SK-N-SH (cell line): ENCODE measurements at regions not wholly inside any gene's neighbourhood (a gene's known extent, or its start where the extent isn't known, plus 50 kb on each side); places are given as distances from the start of the nearest gene placed in this dataset.

Experiments used
- CTCF ChIA-PET: fragments of 300-600, 350-600 bp; formaldehyde crosslinking; extraction: SDS; loops from one replicate; lab custom pipeline; 2021; lab: Yijun Ruan, JAX
- POLR2A ChIA-PET: fragments of 350-600 bp; sonication (Branson Sonifier 250); formaldehyde crosslinking; extraction: SDS; loops from one replicate; lab custom pipeline; 2020; ENCODE audit warnings: antibody characterized with exemption, inconsistent platforms; lab: Yijun Ruan, JAX
- DNase-seq: peaks from one replicate; pipeline ENCODE4 v3.0.0; 2012
- H2AFZ ChIP-seq: fragments of 200-600 bp; sonication (generic); 2 replicates; pipeline ENCODE4 v1.8.1; 2016; ENCODE audit warnings: antibody characterized with exemption, mild to moderate bottlenecking, low read depth
- H3F3A ChIP-seq: fragments of 200-600 bp; sonication (generic); replicated peaks from 2 replicates; pipeline ENCODE3; 2016; ENCODE audit warnings: antibody characterized with exemption, mild to moderate bottlenecking; ENCODE audit not compliant: insufficient read depth
- H3K27ac ChIP-seq, 2 experiments: fragments of 200-500 bp in 1 of 2; fragments of 200-600 bp in 1 of 2; sonication (Bioruptor generic) in 1 of 2; sonication (generic), shearing (Covaris generic) in 1 of 2; 2 replicates each; pipeline versions ENCODE4 v1.5.1 to v1.6.1; 2014 to 2016; ENCODE audit warnings: low read depth in 2 of 2, inconsistent platforms in 1 of 2, low read length in 1 of 2, mild to moderate bottlenecking in 1 of 2, mixed read lengths in 1 of 2
- H3K27me3 ChIP-seq: fragments of 200-600 bp; sonication (generic), shearing (Covaris generic); 2 replicates; pipeline ENCODE4 v1.6.1; 2016; ENCODE audit warnings: mixed run types; ENCODE audit not compliant: insufficient read depth
- H3K36me3 ChIP-seq, 2 experiments: fragments of 200-500 bp in 1 of 2; fragments of 200-600 bp in 1 of 2; sonication (Bioruptor generic) in 1 of 2; sonication (generic) in 1 of 2; replicated peaks in 1 of 2; 2 replicates each; pipeline versions ENCODE3 to v1.5.1; 2014 to 2016; ENCODE audit warnings: low read length in 1 of 2, mild to moderate bottlenecking in 1 of 2; ENCODE audit not compliant: insufficient read depth in 2 of 2, control insufficient read depth in 1 of 2
- H3K4me1 ChIP-seq, 2 experiments: fragments of 200-500 bp in 1 of 2; fragments of 200-600 bp in 1 of 2; sonication (Bioruptor generic) in 1 of 2; sonication (generic), shearing (Covaris generic) in 1 of 2; 2 replicates each; pipeline versions ENCODE4 v1.5.1 to v1.6.1; 2014 to 2016; ENCODE audit warnings: low read depth in 1 of 2, low read length in 1 of 2, mixed run types in 1 of 2; ENCODE audit not compliant: insufficient read depth in 2 of 2, control insufficient read depth in 1 of 2
- H3K4me2 ChIP-seq: fragments of 200-600 bp; sonication (generic), shearing (Covaris generic); 2 replicates; pipeline ENCODE4 v1.6.1; 2017; ENCODE audit warnings: mixed run types
- H3K4me3 ChIP-seq, 2 experiments: fragments of 200-500 bp in 1 of 2; fragments of 200-600 bp in 1 of 2; sonication (Bioruptor generic) in 1 of 2; sonication (generic), shearing (Covaris generic) in 1 of 2; 2 replicates each; pipeline versions ENCODE4 v1.5.1 to v1.8.1; 2014 to 2016; ENCODE audit warnings: low read depth in 2 of 2, inconsistent platforms in 1 of 2, low read length in 1 of 2, mild to moderate bottlenecking in 1 of 2, mixed read lengths in 1 of 2, moderate library complexity in 1 of 2
- H3K79me2 ChIP-seq: fragments of 200-600 bp; sonication (generic); 2 replicates; pipeline ENCODE4 v1.8.1; 2017; ENCODE audit warnings: mild to moderate bottlenecking; ENCODE audit not compliant: insufficient read depth
- H3K9ac ChIP-seq: fragments of 200-600 bp; sonication (generic); 2 replicates; pipeline ENCODE4 v1.6.1; 2017; ENCODE audit warnings: mixed run types
- H3K9me2 ChIP-seq: fragments of 200-600 bp; sonication (generic); 2 replicates; pipeline ENCODE4 v1.6.1; 2017; ENCODE audit warnings: mixed run types
- H3K9me3 ChIP-seq: fragments of 200-600 bp; sonication (generic); 2 replicates; pipeline ENCODE4 v1.6.1; 2017; ENCODE audit warnings: mixed run types, mild to moderate bottlenecking, moderate library complexity
- H4K20me1 ChIP-seq: fragments of 200-600 bp; sonication (generic); 2 replicates; pipeline ENCODE4 v1.6.1; 2017; ENCODE audit warnings: mild to moderate bottlenecking, mixed run types; ENCODE audit not compliant: insufficient read depth
- CHD2 ChIP-seq: fragments of 150-350 bp; IDR thresholded peaks from 2 replicates; pipeline ENCODE4 v1.6.1; 2018; ENCODE audit warnings: low read length; ENCODE audit not compliant: partially characterized antibody
- CTCF ChIP-seq: fragments of 200-600 bp; sonication (generic); IDR thresholded peaks from 2 replicates; pipeline ENCODE4 v1.6.1; 2017; ENCODE audit warnings: antibody characterized with exemption, mild to moderate bottlenecking, moderate library complexity
- ELF1 ChIP-seq: IDR thresholded peaks from 2 replicates; pipeline ENCODE4 v1.4.0; 2012
- FOSL2 ChIP-seq: IDR thresholded peaks from 2 replicates; pipeline ENCODE4 v1.4.0; 2012; ENCODE audit warnings: low read depth, mild to moderate bottlenecking, moderate library complexity, borderline replicate concordance
- FOXJ3 ChIP-seq: sonication (generic); formaldehyde crosslinking; IDR thresholded peaks from 2 replicates; pipeline ENCODE4 v1.5.1; 2020; ENCODE audit warnings: mild to moderate bottlenecking, missing genetic modification reagents
- FOXM1 ChIP-seq: IDR thresholded peaks from 2 replicates; pipeline ENCODE4 v1.4.0; 2012; ENCODE audit warnings: low read depth, mild to moderate bottlenecking
- GABPA ChIP-seq: IDR thresholded peaks from 2 replicates; pipeline ENCODE4 v1.4.0; 2012; ENCODE audit warnings: low read depth, mild to moderate bottlenecking
- JUND ChIP-seq: IDR thresholded peaks from 2 replicates; pipeline ENCODE4 v1.4.0; 2012
- MXI1 ChIP-seq: IDR thresholded peaks from 2 replicates; pipeline ENCODE4 v1.6.1; 2012; ENCODE audit warnings: mild to moderate bottlenecking, low read depth, low read length, improper control_type of control experiment
- NFIC ChIP-seq: IDR thresholded peaks from 2 replicates; pipeline ENCODE4 v1.4.0; 2012; ENCODE audit warnings: borderline replicate concordance
- NRF1 ChIP-seq: IDR thresholded peaks from 2 replicates; pipeline ENCODE4 v1.6.1; 2012; ENCODE audit warnings: low read depth, mild to moderate bottlenecking, low read length
- POLR2AphosphoS5 ChIP-seq: IDR thresholded peaks from 2 replicates; pipeline ENCODE4 v1.6.1; 2012; ENCODE audit warnings: low read depth, low read length
- RAD21 ChIP-seq: IDR thresholded peaks from 2 replicates; pipeline ENCODE4 v1.6.1; 2012; ENCODE audit warnings: mild to moderate bottlenecking, low read length
- RCOR1 ChIP-seq: fragments of 150-350 bp; IDR thresholded peaks from 2 replicates; pipeline ENCODE4 v1.6.1; 2017; ENCODE audit warnings: antibody characterized with exemption, low read length
- RFX5 ChIP-seq: IDR thresholded peaks from 2 replicates; pipeline ENCODE4 v1.6.1; 2012; ENCODE audit warnings: mild to moderate bottlenecking, improper control_type of control experiment, low read length
- TAF1 ChIP-seq: IDR thresholded peaks from 2 replicates; pipeline ENCODE4 v1.6.1; 2012; ENCODE audit warnings: low read depth, mild to moderate bottlenecking, low read length, moderate library complexity, borderline replicate concordance
- TEAD4 ChIP-seq: IDR thresholded peaks from 2 replicates; pipeline ENCODE4 v1.4.0; 2012; ENCODE audit warnings: mild to moderate bottlenecking, borderline replicate concordance; ENCODE audit not compliant: insufficient read depth
- USF2 ChIP-seq: fragments of 150-350 bp; IDR thresholded peaks from 2 replicates; pipeline ENCODE4 v1.6.1; 2017; ENCODE audit warnings: antibody characterized with exemption, low read length, low read depth, borderline replicate concordance
- YY1 ChIP-seq: IDR thresholded peaks from 2 replicates; pipeline ENCODE4 v1.4.0; 2012; ENCODE audit warnings: low read depth, mild to moderate bottlenecking
- ZBTB33 ChIP-seq: IDR thresholded peaks from 2 replicates; pipeline ENCODE4 v1.4.0; 2012; ENCODE audit warnings: low read depth, borderline replicate concordance
- WGBS: methylation state at CpG from one replicate; pipeline ENCODE4 v1.1.6; 2017; ENCODE audit warnings: low lambda C conversion rate; 5-methylcytosine and 5-hydroxymethylcytosine counted together
- TF ChIP-seq, protein P1 (sequence below): fragments of 150-350 bp; IDR thresholded peaks from 2 replicates; pipeline ENCODE4 v1.6.1; 2016; ENCODE audit warnings: mild to moderate bottlenecking, low read depth, low read length
- TF ChIP-seq, protein P2 (sequence below): IDR thresholded peaks from 2 replicates; pipeline ENCODE4; 2012

- under 1% methylated on average over 3 of the region's 3 CpGs for WGBS
- H3K4me3 ChIP-seq, result no peak overlapping the region
- no peaks in the 10 kb centered on the region for H3K79me2 ChIP-seq
- no peaks in the 10 kb centered on the region for H3K27me3 ChIP-seq
- H3K36me3 ChIP-seq, result no peaks in the 10 kb centered on the region
- H3K9me2 ChIP-seq, result no peaks in the 10 kb centered on the region
- no peaks in the 10 kb centered on the region for H3K4me1 ChIP-seq
- H4K20me1 ChIP-seq, result no peaks in the 10 kb centered on the region
- H3K27ac ChIP-seq, result no peak overlapping the region
- H3F3A ChIP-seq, result no peaks in the 10 kb centered on the region
- CTCF ChIA-PET, result no interaction called here
- DNase-seq, result no peak
- no peak overlapping the region for H2AFZ ChIP-seq
- no peak overlapping the region for H3K4me2 ChIP-seq
- no peak for TF ChIP-seq NRF1
- no peak for TF ChIP-seq CHD2
- no peak for TF ChIP-seq MXI1
- TF ChIP-seq RFX5, result no peak
- no peak for TF ChIP-seq TAF1
- no peak for TF ChIP-seq USF2
- TF ChIP-seq YY1, result no peak
- no peak for TF ChIP-seq FOSL2
- TF ChIP-seq, protein P1, sequence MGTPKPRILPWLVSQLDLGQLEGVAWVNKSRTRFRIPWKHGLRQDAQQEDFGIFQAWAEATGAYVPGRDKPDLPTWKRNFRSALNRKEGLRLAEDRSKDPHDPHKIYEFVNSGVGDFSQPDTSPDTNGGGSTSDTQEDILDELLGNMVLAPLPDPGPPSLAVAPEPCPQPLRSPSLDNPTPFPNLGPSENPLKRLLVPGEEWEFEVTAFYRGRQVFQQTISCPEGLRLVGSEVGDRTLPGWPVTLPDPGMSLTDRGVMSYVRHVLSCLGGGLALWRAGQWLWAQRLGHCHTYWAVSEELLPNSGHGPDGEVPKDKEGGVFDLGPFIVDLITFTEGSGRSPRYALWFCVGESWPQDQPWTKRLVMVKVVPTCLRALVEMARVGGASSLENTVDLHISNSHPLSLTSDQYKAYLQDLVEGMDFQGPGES, result no peak
- TF ChIP-seq FOXJ3, result no peak
- no peak for TF ChIP-seq NFIC
- no peak for TF ChIP-seq FOXM1
- no peak for TF ChIP-seq GABPA
- no peak for TF ChIP-seq ELF1
- no peak for TF ChIP-seq JUND
- TF ChIP-seq RCOR1, result no peak
- TF ChIP-seq RAD21, result no peak
- no peak for TF ChIP-seq POLR2AphosphoS5
- H3K9me3 ChIP-seq, result no peaks in the 10 kb centered on the region
- H3K9ac ChIP-seq, result no peak overlapping the region
- POLR2A ChIA-PET, result no interaction called here
Measured at GRCh38 chr11:87901341-87901740, 273.9 kb downstream of the RAB38 start.

GRCh38 chr11:87897921-87898320 is 277.3 kb downstream of the RAB38 start:
- 0% methylated on average over 1 of the region's 1 CpG for WGBS
- Histone ChIP-seq H3K4me3 (no peak overlapping the region), H3K79me2 (no peaks in the 10 kb centered on the region), H3K27me3 (no peaks in the 10 kb centered on the region), H3K9ac (no peak overlapping the region), H3K36me3 (no peaks in the 10 kb centered on the region), H3K4me2 (no peak overlapping the region), H3F3A (no peaks in the 10 kb centered on the region), H3K4me1 (no peaks in the 10 kb centered on the region), H2AFZ (no peak overlapping the region), H4K20me1 (no peaks in the 10 kb centered on the region), H3K27ac (no peak overlapping the region), H3K9me3 (no peaks in the 10 kb centered on the region), H3K9me2 (no peaks in the 10 kb centered on the region)
- ChIA-PET CTCF (no interaction called here), POLR2A (no interaction called here)
- TF ChIP-seq ZBTB33 (no peak), FOSL2 (no peak), TEAD4 (no peak), CTCF (no peak), RAD21 (no peak), MXI1 (no peak), RFX5 (no peak)
- TF ChIP-seq, protein P2, sequence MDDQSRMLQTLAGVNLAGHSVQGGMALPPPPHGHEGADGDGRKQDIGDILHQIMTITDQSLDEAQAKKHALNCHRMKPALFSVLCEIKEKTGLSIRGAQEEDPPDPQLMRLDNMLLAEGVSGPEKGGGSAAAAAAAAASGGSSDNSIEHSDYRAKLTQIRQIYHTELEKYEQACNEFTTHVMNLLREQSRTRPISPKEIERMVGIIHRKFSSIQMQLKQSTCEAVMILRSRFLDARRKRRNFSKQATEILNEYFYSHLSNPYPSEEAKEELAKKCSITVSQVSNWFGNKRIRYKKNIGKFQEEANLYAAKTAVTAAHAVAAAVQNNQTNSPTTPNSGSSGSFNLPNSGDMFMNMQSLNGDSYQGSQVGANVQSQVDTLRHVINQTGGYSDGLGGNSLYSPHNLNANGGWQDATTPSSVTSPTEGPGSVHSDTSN, result no peak
- no peak for DNase-seq
